H1 (cell line): ENCODE measurements at regions not wholly inside any gene's neighbourhood (a gene's known extent, or its start where the extent isn't known, plus 50 kb on each side); places are given as distances from the start of the nearest gene placed in this dataset.

Source experiments
- CTCF ChIA-PET: fragments of 300-600 bp; sonication (Branson Sonifier 250); formaldehyde crosslinking; loops from one replicate; lab custom pipeline; 2021; ENCODE audit not compliant: partially characterized antibody; lab: Charles Lee
- POLR2A ChIA-PET: fragments of 300-600 bp; sonication (Branson Sonifier 250); formaldehyde crosslinking; loops from one replicate; lab custom pipeline; 2021; ENCODE audit warnings: inconsistent platforms; ENCODE audit not compliant: partially characterized antibody; lab: Charles Lee
- DNase-seq, 2 experiments: peaks; one replicate each; pipeline versions ENCODE4 v3.0.0 to v3.0.0-alpha.2; 2010 to 2022; ENCODE audit warnings: low spot score in 2 of 2, low read depth in 1 of 2, mixed read lengths in 1 of 2
- FAIRE-seq: peaks from 2 replicates; lab custom pipeline; 2011; peaks lifted over from hg19 to GRCh38; lab: Jason Lieb, UNC
- H2AFZ ChIP-seq: 2 replicates; pipeline ENCODE4 v1.8.1; 2012; ENCODE audit warnings: low read length, inconsistent platforms
- H2AK5ac ChIP-seq: 2 replicates; pipeline ENCODE4 v1.6.1; 2013; ENCODE audit warnings: low read depth, low read length
- H2BK120ac ChIP-seq: replicated peaks from 2 replicates; pipeline ENCODE3; 2013; ENCODE audit warnings: low read depth, low read length, inconsistent platforms
- H2BK12ac ChIP-seq: 2 replicates; pipeline ENCODE4 v1.6.1; 2013; ENCODE audit warnings: low read depth, low read length
- H2BK15ac ChIP-seq: 2 replicates; pipeline ENCODE4 v1.6.1; 2013; ENCODE audit warnings: low read length
- H2BK20ac ChIP-seq: 2 replicates; pipeline ENCODE4 v1.6.1; 2013; ENCODE audit warnings: low read length
- H2BK5ac ChIP-seq: 2 replicates; pipeline ENCODE4 v1.6.1; 2013; ENCODE audit warnings: low read depth, low read length
- H3K14ac ChIP-seq: 2 replicates; pipeline ENCODE4 v1.6.1; 2013; ENCODE audit warnings: inconsistent platforms; ENCODE audit not compliant: insufficient read length
- H3K18ac ChIP-seq: 2 replicates; pipeline ENCODE4 v1.6.1; 2013; ENCODE audit warnings: low read length; ENCODE audit errors: extremely low read depth
- H3K23ac ChIP-seq: 2 replicates; pipeline ENCODE4 v1.6.1; 2013; ENCODE audit warnings: inconsistent platforms; ENCODE audit not compliant: insufficient read length
- H3K23me2 ChIP-seq: 2 replicates; pipeline ENCODE4 v1.6.1; 2013; ENCODE audit warnings: low read depth, low read length
- H3K27ac ChIP-seq: 2 replicates; pipeline ENCODE4 v1.6.1; 2011; ENCODE audit warnings: low read depth, low read length, inconsistent platforms
- H3K27me3 ChIP-seq, 4 experiments: replicated peaks in 1 of 4; 1 replicate in 1 of 4; 2 replicates in 3 of 4; pipeline versions ENCODE4 v1.6.1 to v1.8.1; 2011 to 2013; ENCODE audit warnings: low read length in 3 of 4, mild to moderate bottlenecking in 3 of 4, inconsistent platforms in 2 of 4, mixed read lengths in 2 of 4, moderate library complexity in 1 of 4; ENCODE audit not compliant: control insufficient read depth in 3 of 4, insufficient read depth in 3 of 4; ENCODE audit errors: extremely low read depth in 1 of 4
- H3K36me3 ChIP-seq, 4 experiments: 2 replicates each; pipeline versions ENCODE4 v1.6.1 to v1.8.1; 2011 to 2013; ENCODE audit warnings: mild to moderate bottlenecking in 4 of 4, low read length in 3 of 4, moderate library complexity in 2 of 4, control low read depth in 1 of 4, inconsistent platforms in 1 of 4; ENCODE audit not compliant: insufficient read depth in 4 of 4, control insufficient read depth in 2 of 4
- H3K4ac ChIP-seq: replicated peaks from 2 replicates; pipeline ENCODE3; 2013; ENCODE audit warnings: low read length, low read depth, mixed read lengths, inconsistent platforms; ENCODE audit not compliant: insufficient read length
- H3K4me1 ChIP-seq, 4 experiments: replicated peaks in 1 of 4; 1 replicate in 1 of 4; 2 replicates in 3 of 4; pipeline versions ENCODE4 v1.6.1 to v1.8.1; 2011 to 2013; ENCODE audit warnings: low read length in 3 of 4, inconsistent platforms in 2 of 4, mixed read lengths in 1 of 4; ENCODE audit not compliant: insufficient read depth in 4 of 4, control insufficient read depth in 3 of 4
- H3K4me2 ChIP-seq, 2 experiments: 2 replicates each; pipeline versions ENCODE4 v1.6.1 to v1.8.1; 2011 to 2013; ENCODE audit warnings: low read depth in 2 of 2, low read length in 2 of 2, control low read depth in 1 of 2, inconsistent platforms in 1 of 2, mild to moderate bottlenecking in 1 of 2; ENCODE audit not compliant: insufficient read depth in 1 of 2
- H3K4me3 ChIP-seq, 4 experiments: fragments of 200-600, 300-600 bp in 1 of 4; sonication (generic), shearing (Covaris generic), sonication (Bioruptor Twin) in 1 of 4; 2 replicates each; pipeline versions ENCODE4 v1.5.1 to v1.8.1; 2011 to 2016; ENCODE audit warnings: low read length in 4 of 4, low read depth in 3 of 4, control low read depth in 2 of 4, inconsistent platforms in 2 of 4, mild to moderate bottlenecking in 2 of 4, mixed read lengths in 1 of 4, moderate library complexity in 1 of 4; ENCODE audit not compliant: insufficient read depth in 2 of 4; ENCODE audit errors: extremely low read depth in 1 of 4
- H3K56ac ChIP-seq: replicated peaks from 2 replicates; pipeline ENCODE3; 2013; ENCODE audit warnings: low read depth, mild to moderate bottlenecking, mixed read lengths, low read length, inconsistent platforms; ENCODE audit not compliant: insufficient read length
- H3K79me1 ChIP-seq: 2 replicates; pipeline ENCODE4 v1.6.1; 2013; ENCODE audit warnings: low read depth, low read length, control low read depth
- H3K79me2 ChIP-seq, 2 experiments: 2 replicates each; pipeline versions ENCODE4 v1.6.1 to v1.8.1; 2012 to 2013; ENCODE audit warnings: low read length in 2 of 2, mild to moderate bottlenecking in 2 of 2, inconsistent platforms in 1 of 2; ENCODE audit not compliant: insufficient read depth in 2 of 2, control insufficient read depth in 1 of 2
- H3K9ac ChIP-seq, 4 experiments: replicated peaks in 1 of 4; 1 replicate in 1 of 4; 2 replicates in 3 of 4; pipeline versions ENCODE4 v1.6.1 to v1.8.1; 2011 to 2013; ENCODE audit warnings: low read depth in 3 of 4, low read length in 3 of 4, control low read depth in 2 of 4, mild to moderate bottlenecking in 2 of 4, moderate library complexity in 2 of 4, inconsistent platforms in 1 of 4; ENCODE audit errors: extremely low read depth in 1 of 4
- H3K9me3 ChIP-seq, 2 experiments: 2 replicates each; pipeline versions ENCODE4 v1.6.1 to v1.8.1; 2012 to 2013; ENCODE audit warnings: mild to moderate bottlenecking in 2 of 2, moderate library complexity in 2 of 2, control low read depth in 1 of 2, inconsistent platforms in 1 of 2, low read depth in 1 of 2, low read length in 1 of 2, mixed read lengths in 1 of 2; ENCODE audit not compliant: insufficient read depth in 2 of 2
- H4K20me1 ChIP-seq, 2 experiments: replicated peaks in 1 of 2; 2 replicates each; pipeline versions ENCODE3 to v1.8.1; 2011 to 2013; ENCODE audit warnings: inconsistent platforms in 2 of 2, low read length in 2 of 2, mild to moderate bottlenecking in 1 of 2; ENCODE audit not compliant: insufficient read depth in 2 of 2, control insufficient read depth in 1 of 2
- H4K5ac ChIP-seq: 2 replicates; pipeline ENCODE4 v1.6.1; 2013; ENCODE audit warnings: low read length, low read depth, mixed read lengths, inconsistent platforms; ENCODE audit not compliant: insufficient read length
- H4K8ac ChIP-seq: 2 replicates; pipeline ENCODE4 v1.8.0; 2013; ENCODE audit warnings: mild to moderate bottlenecking, moderate library complexity, low read length, inconsistent platforms; ENCODE audit not compliant: insufficient read depth; ENCODE audit errors: extremely low read depth
- H4K91ac ChIP-seq: replicated peaks from 2 replicates; pipeline ENCODE3; 2013; ENCODE audit warnings: low read length, mixed read lengths, inconsistent platforms; ENCODE audit not compliant: insufficient read length
- JUN ChIP-seq: IDR thresholded peaks from 2 replicates; pipeline ENCODE4 v1.6.1; 2011; ENCODE audit warnings: low read depth, mild to moderate bottlenecking, improper control_type of control experiment, low read length
- RNF2 ChIP-seq: fragments of 200-900, 300-1000 bp; sonication (generic); IDR thresholded peaks from 2 replicates; pipeline ENCODE4 v1.7.1; 2016; ENCODE audit warnings: borderline replicate concordance, low read depth, mild to moderate bottlenecking, antibody characterized with exemption, low read length; ENCODE audit not compliant: poor library complexity, severe bottlenecking; ENCODE audit errors: missing control alignments
- ZNF274 ChIP-seq: IDR thresholded peaks from 2 replicates; pipeline ENCODE4 v1.7.0; 2012; ENCODE audit warnings: low read length, borderline replicate concordance; ENCODE audit errors: extremely low read depth
- WGBS, 2 experiments: shearing (Covaris generic) in 1 of 2; methylation state at CpG; one replicate each; pipeline versions ENCODE4 v1.1.6 to v1.1.7; 2013 to 2015; ENCODE audit warnings: low lambda C conversion rate in 2 of 2, mixed read lengths in 2 of 2, inconsistent platforms in 1 of 2, low coverage in 1 of 2, missing lambda C conversion rate in 1 of 2; ENCODE audit not compliant: insufficient replicate concordance in 2 of 2, insufficient coverage in 1 of 2, insufficient read length in 1 of 2; ENCODE audit errors: extremely low coverage in 1 of 2, missing lambda C conversion rate in 1 of 2; 5-methylcytosine and 5-hydroxymethylcytosine counted together

DNA sequence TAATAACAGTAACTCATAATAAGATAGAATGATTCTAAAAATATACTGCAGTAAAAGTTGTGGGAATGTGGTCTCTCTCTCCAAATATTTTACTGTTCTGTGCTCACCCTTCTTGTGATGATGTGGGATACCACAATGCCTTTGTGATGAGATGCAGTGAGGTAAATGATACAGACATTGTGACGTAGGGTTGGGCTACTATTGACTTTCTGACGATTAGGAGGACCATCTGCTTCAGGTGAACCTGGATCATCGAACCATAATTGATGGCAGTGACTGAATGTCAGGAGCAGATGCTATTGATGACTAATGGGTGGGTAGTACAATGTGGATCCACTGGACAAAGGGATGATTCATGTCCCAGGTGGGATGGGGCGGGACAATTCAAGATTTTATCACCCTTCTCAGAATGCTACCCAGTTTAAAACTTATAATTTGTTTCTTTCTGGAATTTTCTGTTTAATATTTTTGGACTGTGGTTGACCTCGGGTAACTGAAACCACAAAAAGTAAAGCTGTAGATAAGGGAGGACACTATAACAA is 73.9 kb upstream of the ARMC3 start:
- POLR2A ChIA-PET: no interaction called here
- no peak overlapping the region for H3K14ac ChIP-seq
- H3K36me3 ChIP-seq: no peaks in the 10 kb centered on the region
- no peaks in the 10 kb centered on the region for H3K9me3 ChIP-seq
- H3K23ac ChIP-seq: no peak overlapping the region
- H2AK5ac ChIP-seq: no peak overlapping the region
- H4K20me1 ChIP-seq: no peaks in the 10 kb centered on the region
- H3K4me1 ChIP-seq: no peaks in the 10 kb centered on the region
- no peak overlapping the region for H2BK5ac ChIP-seq
- CTCF ChIA-PET: no interaction called here
- no peak overlapping the region for H2BK20ac ChIP-seq
- H3K79me2 ChIP-seq: no peaks in the 10 kb centered on the region
- DNase-seq: no peak
- 86% methylated on average over 5 of the region's 5 CpGs; no CpG with 5 or more reads in 1 of the 2 experiments for WGBS, 2 experiments
- H2BK15ac ChIP-seq: no peak overlapping the region
- no peak overlapping the region for H3K18ac ChIP-seq
- no peak overlapping the region for H3K27ac ChIP-seq
- no peak overlapping the region for H4K91ac ChIP-seq
- H3K9ac ChIP-seq: no peak overlapping the region
- H4K5ac ChIP-seq: no peak overlapping the region
- no peak overlapping the region for H3K56ac ChIP-seq
- H2AFZ ChIP-seq: no peak overlapping the region
- no peak overlapping the region for H4K8ac ChIP-seq
- no peaks in the 10 kb centered on the region for H3K79me1 ChIP-seq
- no peak overlapping the region for H3K4me3 ChIP-seq
- TF ChIP-seq JUN: no peak
- TF ChIP-seq ZNF274: no peak
- no peak for TF ChIP-seq RNF2
- TF ChIP-seq, all 59 proteins: peak for 0
- H2BK12ac ChIP-seq: no peak overlapping the region
- H3K4me2 ChIP-seq: no peak overlapping the region
- FAIRE-seq: no peak
- H3K23me2 ChIP-seq: no peaks in the 10 kb centered on the region
- no peak overlapping the region for H2BK120ac ChIP-seq
- H3K4ac ChIP-seq: no peak overlapping the region
- no peaks in the 10 kb centered on the region for H3K27me3 ChIP-seq
